ENCODE measurements at regions not wholly inside any gene's neighbourhood (a gene's known extent, or its start where the extent isn't known, plus 50 kb on each side); places are given as distances from the start of the nearest gene placed in this dataset.
"Not testable (repeated sequence)": the region's sequence is repeated elsewhere in the genome, so short reads cannot be mapped to it uniquely, and the experiment has no call there.

DNA sequence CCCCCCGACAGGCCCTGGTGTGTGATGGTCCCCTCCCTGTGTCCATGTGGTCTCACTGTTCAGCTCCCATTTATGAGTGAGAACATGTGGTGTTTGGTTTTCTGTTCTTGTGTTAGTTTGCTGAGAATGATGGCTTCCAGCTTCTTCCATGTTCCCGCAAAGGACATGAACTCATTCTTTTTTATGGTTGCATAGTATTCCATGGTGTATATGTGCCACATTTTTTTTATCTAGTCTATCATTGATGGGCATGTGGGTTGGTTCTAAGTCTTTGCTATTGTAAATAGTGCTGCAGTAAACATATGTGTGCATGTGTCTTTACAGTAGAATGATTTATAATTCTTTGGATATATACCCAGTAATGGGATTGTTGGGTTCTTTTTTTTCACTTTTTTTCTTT lies 117.9 kb downstream of the ARL4C start:
- in situ Hi-C loops (cut with HindIII; ENCODE audit: low pct_ligation_motif_present, low pct_unique_long_range_greater_than_20kb, low sequenced_read_pairs); DNase-seq: not testable (repeated sequence)

DNA sequence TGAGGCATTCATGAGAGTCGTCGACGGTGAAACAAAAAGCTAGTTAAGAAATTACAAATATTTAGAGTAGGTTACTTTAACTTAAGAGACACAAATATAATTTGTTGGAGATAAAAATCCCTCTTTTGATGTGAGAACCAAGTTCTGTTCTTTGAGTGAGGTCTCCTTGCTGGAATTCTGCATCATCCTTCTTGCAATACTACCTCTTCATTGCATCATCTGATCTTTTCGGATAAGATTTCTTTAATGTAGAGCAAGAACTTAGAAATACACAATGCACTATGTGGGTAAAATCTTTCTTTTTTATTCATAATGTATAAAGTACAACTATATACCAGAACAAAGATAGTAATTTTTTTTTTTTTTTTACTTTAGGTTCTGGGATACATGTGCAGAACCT lies 118.4 kb downstream of the ARL4C start:
- no peak for DNase-seq
- in situ Hi-C loops (cut with HindIII; ENCODE audit: low pct_ligation_motif_present, low pct_unique_long_range_greater_than_20kb, low sequenced_read_pairs) = no loop called here

DNA sequence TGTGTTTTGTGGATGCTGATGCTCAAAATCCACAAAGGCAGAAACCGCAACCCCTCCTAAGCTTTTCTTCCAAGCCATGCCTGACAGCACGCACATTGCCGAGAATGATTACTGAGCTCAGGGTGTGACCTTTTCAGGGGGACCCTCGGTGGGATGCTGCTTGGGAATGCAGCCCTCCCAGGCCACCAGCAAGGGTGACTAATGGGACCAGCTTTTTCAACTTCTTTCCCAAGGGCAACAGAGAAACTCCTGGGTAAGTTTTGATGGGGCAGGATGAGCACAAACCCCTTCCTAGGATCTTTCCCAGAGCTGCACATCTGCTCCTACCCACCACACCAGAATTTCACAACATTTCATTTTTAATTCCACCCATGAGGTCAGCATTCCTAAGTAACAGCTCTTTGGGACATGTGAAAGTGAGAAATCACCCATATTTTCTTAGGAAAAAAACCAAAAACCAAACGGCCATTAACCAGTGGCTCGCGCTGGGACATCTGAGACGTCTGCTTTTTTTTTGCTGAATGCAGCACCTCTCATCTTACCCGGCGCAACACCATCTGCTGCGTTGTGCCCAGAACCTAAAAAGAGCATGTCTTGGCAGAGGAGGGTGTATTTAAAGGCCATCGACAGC lies 119.0 kb downstream of the ARL4C start:
- no peak for DNase-seq

DNA sequence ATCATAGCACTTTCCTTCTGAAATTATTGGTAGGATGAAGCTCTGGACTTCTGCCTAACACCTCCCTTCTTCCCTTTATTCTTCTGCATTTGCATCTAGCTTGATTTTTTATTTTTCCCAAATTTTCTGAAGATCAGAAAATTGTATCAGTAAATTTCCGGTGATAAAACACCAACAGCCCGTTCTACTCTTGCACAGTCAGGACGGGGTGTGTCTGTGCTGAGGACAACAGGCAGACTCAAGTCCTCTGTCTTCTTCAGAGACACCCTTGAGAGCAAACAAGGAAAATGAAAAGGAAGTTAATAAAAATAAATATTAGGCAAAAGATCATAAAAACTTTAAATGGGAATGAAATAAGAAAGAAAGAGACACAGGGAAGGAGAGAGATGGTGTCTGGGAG lies 120.7 kb downstream of the ARL4C start:
- in situ Hi-C loops (cut with HindIII; ENCODE audit: low pct_ligation_motif_present, low pct_unique_long_range_greater_than_20kb, low sequenced_read_pairs) = no loop called here
- no peak for DNase-seq

More for the DNA sequence above, 119.0 kb downstream of the ARL4C start:
- in situ Hi-C loops (cut with HindIII; ENCODE audit: low pct_ligation_motif_present, low pct_unique_long_range_greater_than_20kb, low sequenced_read_pairs) = no loop called here

DNA sequence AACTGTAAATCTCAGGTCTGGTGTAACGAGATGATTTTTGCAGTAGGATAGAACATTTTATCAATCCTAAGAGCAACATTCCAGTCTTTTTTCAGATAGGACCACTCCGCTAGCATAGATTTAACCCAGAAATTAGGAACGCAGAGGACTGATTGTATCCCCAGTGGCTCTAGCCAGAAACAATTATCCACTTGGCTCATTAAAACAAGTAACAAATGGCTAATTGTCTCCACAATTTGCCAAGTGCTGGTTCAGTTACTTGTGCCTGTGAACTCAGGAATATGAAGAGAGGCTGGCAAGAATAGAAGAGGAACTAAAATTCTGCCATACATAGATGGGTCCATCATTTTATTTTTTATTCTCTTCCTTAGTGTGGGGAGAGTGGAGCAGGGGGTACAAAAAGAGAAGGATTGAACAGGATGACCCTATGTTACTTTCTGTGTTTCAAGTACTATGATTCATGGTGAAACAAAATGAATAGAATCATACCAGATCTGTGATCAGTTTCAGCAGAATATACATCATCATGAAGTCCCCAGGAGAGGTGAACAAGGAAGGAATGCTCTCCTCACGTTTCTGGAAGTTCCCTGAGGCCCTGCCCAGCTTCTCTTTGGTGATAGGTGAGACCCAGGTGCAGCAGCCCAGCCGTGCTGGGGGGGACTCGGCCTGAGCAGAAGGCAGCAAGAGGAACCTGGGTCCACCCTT lies 121.6 kb downstream of the ARL4C start:
- DNase-seq = no peak
- in situ Hi-C loops (cut with HindIII; ENCODE audit: low pct_ligation_motif_present, low pct_unique_long_range_greater_than_20kb, low sequenced_read_pairs) = no loop called here

DNA sequence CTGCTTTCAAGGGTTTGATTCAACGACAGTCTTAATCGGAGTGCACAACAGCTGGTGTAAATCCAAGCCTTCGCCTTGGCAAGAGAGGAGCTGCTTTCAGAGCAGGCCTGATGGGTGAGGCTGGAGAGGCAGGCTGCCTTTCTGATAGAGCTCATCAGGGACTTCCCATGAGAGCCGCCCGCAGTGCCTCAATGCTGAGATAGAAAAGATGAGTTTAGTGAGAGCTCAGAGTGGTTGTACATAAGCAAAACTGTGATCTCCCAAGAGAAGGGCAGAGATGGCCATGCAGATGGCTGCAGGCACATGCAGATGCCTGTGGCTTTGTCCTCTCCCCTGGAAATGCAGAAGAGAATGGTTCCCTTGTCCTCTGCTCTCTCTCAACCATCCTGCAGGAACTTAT lies 122.1 kb downstream of the ARL4C start:
- no peak for DNase-seq
- in situ Hi-C loops (cut with HindIII; ENCODE audit: low pct_ligation_motif_present, low pct_unique_long_range_greater_than_20kb, low sequenced_read_pairs) = no loop called here

DNA sequence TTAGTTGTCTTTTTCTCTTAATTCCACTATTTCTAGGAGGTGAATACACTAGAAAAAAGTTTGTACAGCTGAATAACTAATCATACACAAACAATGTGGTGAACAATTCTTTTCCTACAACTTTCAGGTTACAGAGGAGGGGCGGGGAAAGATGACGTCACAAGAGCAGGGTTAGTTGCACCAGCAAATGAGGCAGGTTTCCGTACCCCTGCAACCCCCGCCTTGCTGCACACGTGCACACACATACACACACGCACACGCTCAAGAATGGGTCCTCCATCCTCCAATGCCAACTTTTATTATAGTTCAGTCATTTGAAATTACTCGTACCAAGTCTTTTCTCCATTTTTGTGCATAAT lies 122.8 kb downstream of the ARL4C start:
- in situ Hi-C loops (cut with HindIII; ENCODE audit: low pct_ligation_motif_present, low pct_unique_long_range_greater_than_20kb, low sequenced_read_pairs) = no loop called here
- no peak for DNase-seq

DNA sequence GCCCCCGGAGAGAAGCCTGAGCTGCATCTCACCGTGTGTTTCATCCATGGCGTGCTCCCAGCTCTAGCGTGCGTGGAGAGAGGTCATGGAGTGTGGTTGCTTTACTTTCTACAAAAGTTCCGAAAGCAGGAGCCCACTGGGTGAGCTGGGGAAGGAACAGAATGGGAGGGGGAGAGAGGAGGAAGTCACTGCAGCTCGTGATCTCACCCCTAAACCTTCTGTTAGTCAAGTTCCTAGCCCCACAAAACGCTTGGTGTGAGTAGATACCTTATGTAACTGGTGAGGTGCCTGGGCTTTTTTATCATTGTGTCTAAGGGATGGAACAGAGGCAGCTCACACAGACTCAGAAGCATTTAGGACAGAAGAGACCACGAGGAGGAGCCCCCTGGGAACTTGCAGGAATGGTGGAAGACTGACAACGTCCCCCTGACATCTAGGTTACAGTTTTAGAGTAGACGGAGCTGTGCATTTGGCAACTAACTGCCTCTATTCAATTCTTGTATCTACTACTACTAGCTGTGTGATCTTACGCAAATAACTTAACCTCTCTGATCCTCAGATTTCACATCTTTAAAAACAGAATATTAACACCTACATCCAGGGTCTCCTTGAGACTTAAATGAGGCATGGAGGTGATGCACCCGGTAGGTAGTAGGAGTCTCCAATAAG lies 123.3 kb downstream of the ARL4C start:
- no peak for DNase-seq
- in situ Hi-C loops (cut with HindIII; ENCODE audit: low pct_ligation_motif_present, low pct_unique_long_range_greater_than_20kb, low sequenced_read_pairs) = no loop called here

DNA sequence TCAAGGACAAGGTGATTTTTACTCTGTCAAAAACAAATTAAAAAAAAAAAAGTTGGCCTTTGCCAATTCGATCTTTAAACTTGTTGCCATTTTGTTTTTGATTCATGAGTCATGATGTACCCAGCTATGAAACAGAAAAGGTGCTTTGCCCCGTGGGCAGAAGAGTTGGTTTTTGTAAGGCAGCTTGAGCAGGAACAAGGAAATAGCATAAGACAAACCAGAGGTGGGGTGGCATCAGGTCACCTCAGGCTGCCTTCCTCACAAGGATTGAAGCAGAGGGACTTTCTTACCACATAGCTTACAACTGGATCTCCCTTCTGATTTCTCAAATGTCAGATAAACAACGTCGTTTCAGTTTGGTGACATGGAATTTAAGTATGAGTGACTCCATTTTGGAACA lies 123.8 kb downstream of the ARL4C start:
- in situ Hi-C loops (cut with HindIII; ENCODE audit: low pct_ligation_motif_present, low pct_unique_long_range_greater_than_20kb, low sequenced_read_pairs) = no loop called here
- no peak for DNase-seq

DNA sequence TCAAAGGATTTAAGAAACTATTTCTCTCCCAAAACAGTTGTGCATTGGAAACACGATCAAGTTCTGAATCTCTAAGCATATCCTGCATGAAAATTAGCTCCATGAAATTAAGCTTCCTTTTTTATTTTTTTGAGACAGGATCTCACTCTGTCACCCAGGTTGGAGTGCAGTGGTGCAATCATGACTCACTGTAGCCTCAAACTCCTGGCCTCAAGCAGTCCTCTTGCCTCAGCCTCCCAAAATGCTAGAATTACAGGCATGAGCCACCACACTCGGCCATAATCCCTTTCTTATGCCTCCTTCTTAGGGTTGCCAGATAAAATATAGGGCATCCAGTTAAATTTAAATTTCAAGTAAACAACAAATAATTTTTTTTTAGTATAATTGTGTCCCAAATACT lies 124.4 kb downstream of the ARL4C start:
- DNase-seq = no peak
- in situ Hi-C loops (cut with HindIII; ENCODE audit: low pct_ligation_motif_present, low pct_unique_long_range_greater_than_20kb, low sequenced_read_pairs) = no loop called here

DNA sequence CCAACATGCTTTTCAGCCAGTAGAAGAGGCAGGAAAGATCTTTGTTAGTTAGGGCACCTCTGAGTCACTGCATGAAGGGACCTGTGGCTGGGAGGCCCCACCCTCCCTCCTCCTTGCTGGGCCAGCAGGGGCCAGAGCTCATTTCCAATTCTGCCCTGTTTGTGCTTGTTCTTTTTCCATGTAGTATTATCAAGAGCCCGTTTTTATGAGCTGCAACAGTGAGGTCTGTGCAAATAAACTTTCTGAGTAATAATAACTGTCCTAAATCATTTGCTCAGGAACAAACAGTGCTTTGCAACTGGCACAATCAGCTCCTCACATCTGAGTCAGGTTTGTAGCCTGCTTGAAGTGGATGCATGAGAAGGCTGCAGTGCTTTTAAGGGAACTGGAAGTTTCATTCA lies 128.0 kb downstream of the ARL4C start:
- in situ Hi-C loops (cut with HindIII; ENCODE audit: low pct_ligation_motif_present, low pct_unique_long_range_greater_than_20kb, low sequenced_read_pairs) = no loop called here
- peak; percentile 51 for DNase-seq

DNA sequence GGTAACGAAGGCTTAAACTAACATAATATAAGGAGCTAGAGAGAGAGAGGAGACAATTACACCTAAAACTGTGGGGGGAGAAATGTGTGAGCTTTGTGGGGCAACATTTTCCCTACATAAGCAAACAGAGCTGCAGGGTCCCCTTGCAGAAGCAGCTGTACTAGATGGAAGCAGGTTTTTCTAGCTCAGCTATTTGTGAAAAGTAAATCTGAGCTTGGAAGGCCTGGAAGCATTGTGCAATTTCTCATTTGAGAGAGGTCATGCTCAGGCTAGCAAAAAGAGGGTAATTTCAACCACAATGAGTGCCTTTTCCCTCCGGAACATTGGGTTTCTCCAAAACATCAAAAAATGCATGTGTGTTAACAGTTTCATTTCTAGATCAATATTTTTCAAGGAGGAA lies 130.0 kb downstream of the ARL4C start:
- in situ Hi-C loops (cut with HindIII; ENCODE audit: low pct_ligation_motif_present, low pct_unique_long_range_greater_than_20kb, low sequenced_read_pairs) = no loop called here
- no peak for DNase-seq

DNA sequence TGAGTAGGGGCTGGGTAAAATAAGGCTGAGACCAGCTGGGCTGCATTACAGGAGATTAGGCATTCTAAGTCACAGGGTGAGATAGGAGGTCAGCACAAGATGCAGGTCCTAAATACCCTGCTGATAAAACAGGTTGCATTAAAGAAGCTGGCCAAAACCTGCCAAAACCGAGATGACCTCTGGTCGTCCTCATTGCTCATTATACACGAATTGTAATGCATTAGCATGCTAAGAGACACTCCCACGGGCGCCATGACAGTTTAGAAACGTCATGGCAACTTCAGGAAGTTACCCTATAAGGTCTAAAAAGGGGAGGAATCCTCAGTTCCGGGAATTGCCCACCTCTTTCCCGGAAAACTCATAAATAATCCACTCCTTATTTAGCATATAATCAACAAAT lies 132.2 kb downstream of the ARL4C start:
- in situ Hi-C loops (cut with HindIII; ENCODE audit: low pct_ligation_motif_present, low pct_unique_long_range_greater_than_20kb, low sequenced_read_pairs) = no loop called here
- no peak for DNase-seq

DNA sequence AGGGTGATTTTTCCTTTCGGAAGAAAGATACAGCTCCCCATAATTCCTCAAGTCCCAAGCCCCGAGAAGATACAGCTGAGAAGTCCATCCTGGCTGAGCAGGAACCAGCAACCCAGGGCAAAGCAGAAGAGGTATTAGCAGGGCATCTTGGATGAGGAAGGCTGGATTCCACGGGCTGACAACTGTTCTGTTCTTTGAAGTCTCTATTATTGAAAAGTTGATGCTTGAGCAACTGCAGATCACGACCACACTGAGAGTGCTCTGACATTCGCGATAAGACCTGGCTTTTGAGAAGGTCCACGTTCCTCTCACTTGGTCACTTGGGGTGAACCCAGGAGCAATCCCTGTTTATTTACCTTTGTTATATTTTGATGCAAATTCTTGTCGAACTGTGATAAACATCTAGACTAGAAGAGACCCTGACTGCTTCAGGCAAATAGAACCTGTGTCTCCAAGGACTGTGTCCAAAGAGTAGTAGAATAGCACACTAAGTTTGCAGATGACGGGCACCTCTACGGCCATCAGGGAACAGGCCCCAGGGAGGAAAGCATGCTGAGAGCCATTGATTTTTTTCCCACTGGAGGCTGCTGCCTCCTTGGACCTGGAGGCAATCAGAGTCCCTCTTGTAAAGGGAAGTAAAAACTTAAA lies 133.1 kb downstream of the ARL4C start:
- DNase-seq = no peak
- in situ Hi-C loops (cut with HindIII; ENCODE audit: low pct_ligation_motif_present, low pct_unique_long_range_greater_than_20kb, low sequenced_read_pairs) = no loop called here

DNA sequence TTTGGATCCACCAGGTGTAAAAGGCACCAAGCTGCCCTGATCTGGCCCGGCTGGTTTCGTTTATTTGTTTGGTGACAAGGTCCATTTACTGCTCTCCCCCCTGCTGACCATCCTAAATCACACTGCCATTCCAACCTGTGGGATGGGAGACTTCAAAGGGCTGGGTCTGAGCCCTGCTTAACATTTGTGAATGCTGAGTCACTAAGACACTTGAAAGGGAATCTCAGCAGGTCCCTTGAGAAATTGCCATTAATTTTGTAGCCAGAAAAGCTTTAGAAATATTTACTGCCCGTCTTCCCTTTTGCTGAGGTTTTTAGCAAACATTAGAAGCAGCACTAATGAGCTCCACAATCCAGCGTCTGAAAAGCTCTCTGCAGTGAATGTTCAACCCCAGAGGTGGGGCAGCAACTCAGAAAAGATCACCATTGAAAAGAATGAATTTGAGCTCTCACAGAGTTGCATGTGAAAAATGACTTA lies 133.8 kb downstream of the ARL4C start:
- DNase-seq = peak; percentile 47
- in situ Hi-C loops (cut with HindIII; ENCODE audit: low pct_ligation_motif_present, low pct_unique_long_range_greater_than_20kb, low sequenced_read_pairs) = no loop called here

DNA sequence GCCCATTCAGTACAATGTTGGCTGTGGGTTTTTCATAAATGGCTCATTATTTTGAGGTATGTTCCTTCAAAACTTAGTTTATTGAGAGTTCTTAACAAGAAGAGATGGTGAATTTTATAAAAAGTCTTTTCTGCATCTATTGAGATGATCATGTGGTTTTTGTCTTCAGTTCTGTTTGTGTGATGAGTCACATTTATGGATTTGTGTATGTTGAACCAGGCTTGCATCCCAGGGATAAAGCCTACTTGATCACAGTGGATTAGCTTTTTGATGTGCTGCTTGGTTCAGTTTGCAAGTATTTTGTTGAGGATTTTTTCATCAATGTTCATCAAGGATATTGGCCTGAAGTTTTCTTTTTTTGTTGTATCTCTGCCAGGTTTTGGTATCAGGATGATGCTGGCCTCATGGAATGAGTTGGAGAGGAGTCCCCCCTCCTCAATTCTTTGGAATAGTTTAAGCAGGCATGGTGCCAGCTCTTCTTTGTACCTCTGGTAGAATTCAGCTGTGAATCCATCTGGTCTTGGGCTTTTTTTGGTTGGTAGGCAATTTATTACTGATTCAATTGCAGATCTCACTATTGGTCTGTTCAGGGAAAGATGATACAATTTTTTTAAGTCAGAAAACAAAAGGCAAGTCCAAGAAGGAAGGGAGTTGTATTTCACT lies 136.4 kb downstream of the ARL4C start:
- in situ Hi-C loops (cut with HindIII; ENCODE audit: low pct_ligation_motif_present, low pct_unique_long_range_greater_than_20kb, low sequenced_read_pairs); DNase-seq: not testable (repeated sequence)

DNA sequence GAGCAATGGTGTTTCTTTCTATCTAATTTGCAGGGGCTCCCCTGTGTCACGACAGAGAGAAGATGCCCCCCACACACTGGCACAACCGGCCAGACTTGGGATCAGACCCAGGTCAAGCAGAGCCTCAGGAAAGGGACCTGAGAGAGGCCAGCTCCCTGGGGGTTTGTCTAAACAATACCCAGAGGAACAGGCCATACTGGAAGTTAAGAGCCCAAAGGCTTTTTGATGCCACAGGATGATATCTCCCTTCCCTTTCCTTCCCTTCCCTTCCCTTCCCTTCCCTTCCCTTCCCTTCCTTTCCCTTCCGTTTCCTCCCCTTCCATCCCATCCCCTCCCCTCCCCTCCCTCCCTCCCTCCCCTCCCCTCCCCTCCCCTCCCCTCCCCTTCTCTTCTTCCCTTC lies 139.2 kb downstream of the ARL4C start:
- in situ Hi-C loops (cut with HindIII; ENCODE audit: low pct_ligation_motif_present, low pct_unique_long_range_greater_than_20kb, low sequenced_read_pairs) = no loop called here
- DNase-seq = no peak

DNA sequence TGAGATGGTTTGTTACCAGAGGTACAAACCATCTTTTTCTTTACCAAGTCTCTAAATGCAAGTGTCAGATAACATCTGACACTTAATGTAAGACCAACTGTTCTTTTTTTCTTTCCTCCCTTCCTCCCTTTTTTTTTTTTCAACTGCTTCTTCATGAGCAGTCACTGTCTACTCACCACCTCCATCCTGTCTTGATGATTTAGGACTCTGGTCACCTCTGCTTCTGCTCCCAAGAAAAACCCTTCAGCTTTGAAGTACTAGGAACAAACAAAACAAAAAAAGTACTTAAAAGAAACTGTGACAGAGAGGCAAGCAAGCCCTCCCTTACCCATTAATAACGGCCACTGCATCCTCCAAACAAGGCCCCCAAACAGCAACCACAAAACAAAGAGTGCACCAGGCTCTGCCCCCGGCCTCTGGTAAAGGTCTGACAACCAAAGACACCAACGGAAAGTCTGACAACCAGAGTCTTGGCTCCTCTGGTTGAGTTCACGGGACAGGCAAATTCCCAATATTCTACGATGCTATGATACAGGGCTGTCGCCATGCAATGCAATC lies 141.0 kb downstream of the ARL4C start:
- in situ Hi-C loops (cut with HindIII; ENCODE audit: low pct_ligation_motif_present, low pct_unique_long_range_greater_than_20kb, low sequenced_read_pairs) = no loop called here
- DNase-seq = no peak
